GM18861 (cell line): ENCODE measurements at regions not wholly inside any gene's neighbourhood (a gene's known extent, or its start where the extent isn't known, plus 50 kb on each side); places are given as distances from the start of the nearest gene placed in this dataset.

Source experiments
- ATAC-seq: cut with Tn5 transposase; IDR thresholded peaks from one replicate; pipeline ENCODE4 v1.9.1; 2021; ENCODE audit not compliant: unreplicated experiment

GRCh38 chr16:76612497-76612896 is 335.3 kb downstream of the CNTNAP4 start:
- ATAC-seq: no peak

DNA sequence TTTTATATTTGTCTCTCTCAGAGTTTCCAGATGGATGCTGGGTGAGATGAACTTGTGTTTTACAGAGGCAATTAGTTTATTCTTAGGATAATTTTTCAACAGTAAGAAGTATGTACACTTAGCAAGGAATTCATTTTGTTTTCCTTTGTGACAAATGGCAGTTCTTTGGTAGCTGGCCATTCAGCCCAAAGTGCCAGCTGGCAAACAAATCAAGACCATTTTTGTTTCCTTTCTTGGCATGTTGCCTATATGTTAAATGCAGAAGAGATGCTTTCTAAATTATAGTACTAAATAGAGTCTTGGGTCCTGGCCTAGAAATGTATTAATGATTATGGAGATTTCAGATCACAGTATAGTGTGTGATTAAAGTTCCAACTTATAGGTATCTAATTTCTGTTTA is 337.1 kb downstream of the CNTNAP4 start:
- no peak for ATAC-seq

- ATAC-seq: no peak
These were observed 345.7 kb downstream of the CNTNAP4 start for GRCh38 chr16:76622876-76623275.

DNA sequence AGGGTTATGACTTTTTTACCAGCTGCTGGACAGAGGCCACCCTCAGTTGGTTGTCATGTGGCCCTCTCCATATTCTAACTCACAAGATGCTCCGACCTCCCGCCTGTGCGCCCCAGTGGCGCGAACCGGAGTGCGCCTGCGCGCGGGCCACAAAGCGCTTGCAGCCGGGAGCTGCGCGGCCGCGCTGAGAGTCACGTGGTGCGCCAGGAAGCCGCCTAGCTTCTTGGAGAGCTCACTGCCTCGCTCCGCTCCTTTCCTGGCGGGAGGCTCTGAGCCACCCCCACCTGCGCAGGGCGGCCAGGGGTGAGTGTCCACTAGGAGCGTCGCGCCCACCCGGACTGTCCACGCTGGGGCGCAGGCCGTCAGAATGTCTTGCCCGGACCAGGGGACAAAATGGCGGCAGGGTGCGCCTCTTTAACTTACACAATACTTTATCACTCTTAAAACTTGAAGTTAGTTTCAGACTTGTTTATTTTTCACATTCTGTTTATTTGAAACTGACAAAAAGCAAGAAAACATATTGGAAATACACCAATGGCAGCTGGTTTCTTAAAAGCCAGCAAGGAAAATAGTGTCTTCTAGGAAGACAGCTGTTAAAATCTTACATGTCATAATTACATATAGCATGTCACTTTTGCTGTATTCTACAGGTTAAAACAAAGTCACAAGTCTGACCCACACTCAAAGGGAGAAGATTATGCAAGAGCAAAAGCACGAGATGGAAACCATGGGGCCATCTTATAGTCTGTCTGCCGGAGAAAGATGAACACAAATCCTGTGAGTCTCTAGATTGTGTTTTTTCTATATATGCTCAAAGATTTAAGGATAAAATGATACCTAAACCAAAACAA is 357.9 kb downstream of the CNTNAP4 start:
- no peak for ATAC-seq

- ATAC-seq: no peak
These were observed 362.6 kb downstream of the CNTNAP4 start for GRCh38 chr16:76639685-76640289.

GRCh38 chr16:76650582-76650981 is 373.4 kb downstream of the CNTNAP4 start:
- ATAC-seq: no peak

- peak; percentile 69 for ATAC-seq
These were observed 376.3 kb downstream of the CNTNAP4 start for GRCh38 chr16:76653390-76654026.

GRCh38 chr16:76654088-76654820 is 377.1 kb downstream of the CNTNAP4 start:
- ATAC-seq: no peak

GRCh38 chr16:76656994-76657393 is 379.8 kb downstream of the CNTNAP4 start:
- ATAC-seq: no peak

DNA sequence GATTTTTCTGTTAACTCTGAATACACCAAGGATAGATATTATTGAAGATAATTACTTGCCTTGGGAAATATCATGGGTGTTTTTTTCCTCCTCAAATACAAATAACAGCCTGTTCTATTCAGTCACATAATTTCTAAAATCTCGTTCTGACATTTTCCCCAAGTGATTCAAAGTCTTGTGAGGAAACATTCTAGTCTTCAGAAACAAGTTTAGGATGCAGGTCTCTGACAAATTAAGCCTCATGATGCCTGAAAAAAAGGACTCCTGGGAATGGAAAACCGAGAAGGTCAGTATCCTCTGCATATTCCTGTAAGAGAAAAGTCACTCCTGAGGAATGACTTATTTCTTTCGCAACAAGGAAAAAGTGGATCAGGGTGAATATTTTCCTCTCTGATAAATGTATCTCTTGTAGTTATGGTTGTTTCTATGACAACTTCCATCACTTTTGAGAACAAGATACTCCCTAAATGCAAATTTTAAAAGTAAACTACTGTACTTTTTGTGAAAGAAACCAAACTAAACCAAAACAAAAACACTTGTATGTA is 384.6 kb downstream of the CNTNAP4 start:
- ATAC-seq: no peak

- ATAC-seq: peak; percentile 47
These were observed 388.5 kb downstream of the CNTNAP4 start for GRCh38 chr16:76665571-76666275.

- no peak for ATAC-seq
These were observed 391.1 kb downstream of the CNTNAP4 start for GRCh38 chr16:76668207-76668725.

GRCh38 chr16:76669288-76669687 is 392.1 kb downstream of the CNTNAP4 start:
- ATAC-seq: no peak

DNA sequence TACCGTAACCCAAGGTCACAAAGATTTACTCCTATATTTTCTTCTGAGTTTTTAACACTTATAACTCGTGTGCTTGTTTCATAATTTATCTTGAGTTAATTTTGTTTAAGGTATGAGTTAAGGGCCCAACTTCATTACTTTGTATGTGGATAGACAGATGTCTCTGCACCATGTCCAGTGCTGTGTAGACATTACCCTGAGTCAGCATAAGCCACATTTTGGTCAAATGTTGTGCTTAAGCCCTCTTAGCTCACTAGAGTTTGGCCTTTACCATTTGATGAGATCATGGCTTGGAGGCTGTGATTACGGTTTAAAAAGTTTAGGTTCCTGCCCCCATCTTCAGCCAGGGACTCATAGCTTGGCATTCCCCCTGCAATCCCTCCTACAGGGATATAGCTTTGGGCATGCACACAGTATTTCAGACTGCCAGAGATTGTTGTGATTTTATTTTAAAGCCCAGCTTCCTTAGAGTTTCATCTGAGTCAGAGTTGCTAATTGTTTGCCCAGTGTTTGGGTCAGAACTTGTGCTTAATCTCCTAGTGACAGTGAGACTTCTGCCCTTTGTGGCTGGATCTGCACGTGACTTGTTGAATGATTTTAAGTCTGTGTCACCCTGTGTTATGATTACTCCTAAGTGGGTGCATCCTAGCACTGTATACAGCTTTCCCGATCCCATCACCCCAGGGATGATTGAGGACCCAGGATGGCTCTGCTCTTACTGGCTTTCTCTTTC is 393.1 kb downstream of the CNTNAP4 start:
- no peak for ATAC-seq

- no peak for ATAC-seq
These were observed 399.2 kb downstream of the CNTNAP4 start for GRCh38 chr16:76676356-76676755.

GRCh38 chr16:76681296-76681695 is 404.1 kb downstream of the CNTNAP4 start:
- ATAC-seq: no peak

DNA sequence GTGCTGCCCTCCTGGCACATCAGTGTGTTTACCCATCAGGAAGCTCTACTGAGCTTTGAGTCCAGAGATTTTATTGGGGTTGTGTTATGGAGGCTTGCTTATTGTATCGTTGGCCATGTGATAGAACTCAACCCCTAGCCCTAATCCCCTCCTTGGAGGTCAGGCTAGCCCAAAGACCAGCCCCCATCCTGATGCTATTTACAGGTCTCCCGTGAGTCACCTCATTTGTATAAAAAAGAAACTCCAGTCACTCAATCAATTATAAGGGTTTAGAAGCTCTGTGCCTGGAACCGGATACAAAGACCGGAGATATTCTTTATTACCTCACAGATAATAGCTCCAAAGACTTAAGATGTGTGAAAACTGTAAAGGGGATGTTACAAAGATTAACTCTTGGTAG is 405.9 kb downstream of the CNTNAP4 start:
- no peak for ATAC-seq

GRCh38 chr16:76696876-76697275 is 419.7 kb downstream of the CNTNAP4 start:
- ATAC-seq: no peak

DNA sequence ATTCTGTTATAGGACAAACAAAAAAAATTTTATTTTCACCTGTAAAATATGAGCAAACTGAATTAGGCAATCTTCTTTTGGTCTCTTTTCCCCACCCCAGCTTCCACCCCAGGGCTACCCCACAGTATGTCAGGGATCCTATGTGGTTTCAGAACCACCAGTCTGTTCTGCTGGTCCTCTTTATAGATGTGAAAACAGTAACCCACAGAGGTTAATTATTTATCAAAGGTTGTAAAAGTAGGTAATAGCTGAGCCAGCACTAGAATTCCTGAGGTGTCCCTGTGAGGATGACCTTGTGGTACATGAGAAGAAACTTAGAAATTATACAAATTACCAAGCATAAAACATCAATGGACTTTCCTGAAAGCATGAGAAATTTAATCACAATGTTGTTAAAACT is 428.7 kb downstream of the CNTNAP4 start:
- ATAC-seq: no peak

- ATAC-seq: no peak
These were observed 436.0 kb downstream of the CNTNAP4 start for GRCh38 chr16:76713191-76713590.
